ENCODE measurements at regions not wholly inside any gene's neighbourhood (a gene's known extent, or its start where the extent isn't known, plus 50 kb on each side); places are given as distances from the start of the nearest gene placed in this dataset.
A peak's percentile ranks its signal among the peaks of the same experiment; 100 is the strongest.
"Not testable (repeated sequence)": the region's sequence is repeated elsewhere in the genome, so short reads cannot be mapped to it uniquely, and the experiment has no call there.

DNA sequence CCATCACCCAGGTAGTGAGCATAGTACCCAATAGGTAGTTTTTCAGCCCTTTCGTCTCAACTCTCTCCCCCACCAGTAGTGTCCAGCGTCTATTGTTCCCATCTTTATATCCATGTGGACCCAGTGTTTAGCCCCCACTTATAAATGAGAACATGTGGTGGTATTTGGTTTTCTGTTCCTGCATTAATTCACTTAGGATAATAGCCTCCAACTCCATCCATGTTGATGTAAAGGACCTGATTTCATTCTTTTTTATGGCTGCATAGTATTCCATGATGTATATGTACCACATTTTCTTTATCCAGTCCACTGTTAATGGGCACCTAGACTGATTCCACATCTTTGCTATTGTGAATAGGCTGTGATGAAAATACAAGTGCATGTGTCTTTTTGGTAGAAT lies 51.3 kb downstream of the NACA2 start:
- peaks cover 0 to 18% of the 10 kb centered on the region in 2 donors for H3K9me3 ChIP-seq
- H3K27ac ChIP-seq; H3K36me3 ChIP-seq; H3K27me3 ChIP-seq; H3K4me1 ChIP-seq; H3K4me3 ChIP-seq; intact Hi-C loops (cut with DNase I; ENCODE audit: low total_unique reads); DNase-seq (ENCODE audit: low spot score in 2 of 2): not testable (repeated sequence)

DNA sequence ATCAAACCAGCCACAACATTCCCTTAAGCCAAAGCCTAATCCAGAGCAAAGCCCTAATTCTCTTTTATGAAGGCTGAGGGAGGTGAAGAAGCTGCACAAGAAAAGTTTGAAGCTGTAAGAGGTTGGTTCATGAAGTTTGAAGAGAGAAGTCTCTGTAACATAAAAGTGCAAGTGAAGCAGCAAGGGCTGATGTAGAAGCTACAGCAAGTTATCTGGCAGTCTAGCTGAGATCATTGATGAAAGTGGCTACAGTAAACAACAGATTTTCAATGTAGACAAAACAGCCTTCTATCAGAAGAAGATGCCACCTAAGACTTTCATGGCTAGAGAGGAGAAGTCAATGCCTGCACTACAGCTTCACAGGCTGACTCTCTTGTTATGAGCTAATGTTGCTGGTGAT lies 52.5 kb downstream of the NACA2 start:
- no peak for DNase-seq (ENCODE audit: low spot score in 2 of 2)
- intact Hi-C loops (cut with DNase I; ENCODE audit: low total_unique reads), result no loop called here
- Histone ChIP-seq H3K4me3 (no peak overlapping the region), H3K4me1 (no peaks in the 10 kb centered on the region), H3K9me3 (peaks cover 0 to 18% of the 10 kb centered on the region in 2 donors), H3K36me3 (no peaks in the 10 kb centered on the region), H3K27me3 (no peaks in the 10 kb centered on the region), H3K27ac (no peak overlapping the region)
- TF ChIP-seq, protein P1, sequence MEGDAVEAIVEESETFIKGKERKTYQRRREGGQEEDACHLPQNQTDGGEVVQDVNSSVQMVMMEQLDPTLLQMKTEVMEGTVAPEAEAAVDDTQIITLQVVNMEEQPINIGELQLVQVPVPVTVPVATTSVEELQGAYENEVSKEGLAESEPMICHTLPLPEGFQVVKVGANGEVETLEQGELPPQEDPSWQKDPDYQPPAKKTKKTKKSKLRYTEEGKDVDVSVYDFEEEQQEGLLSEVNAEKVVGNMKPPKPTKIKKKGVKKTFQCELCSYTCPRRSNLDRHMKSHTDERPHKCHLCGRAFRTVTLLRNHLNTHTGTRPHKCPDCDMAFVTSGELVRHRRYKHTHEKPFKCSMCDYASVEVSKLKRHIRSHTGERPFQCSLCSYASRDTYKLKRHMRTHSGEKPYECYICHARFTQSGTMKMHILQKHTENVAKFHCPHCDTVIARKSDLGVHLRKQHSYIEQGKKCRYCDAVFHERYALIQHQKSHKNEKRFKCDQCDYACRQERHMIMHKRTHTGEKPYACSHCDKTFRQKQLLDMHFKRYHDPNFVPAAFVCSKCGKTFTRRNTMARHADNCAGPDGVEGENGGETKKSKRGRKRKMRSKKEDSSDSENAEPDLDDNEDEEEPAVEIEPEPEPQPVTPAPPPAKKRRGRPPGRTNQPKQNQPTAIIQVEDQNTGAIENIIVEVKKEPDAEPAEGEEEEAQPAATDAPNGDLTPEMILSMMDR (IDR thresholded peaks at IDR 0.05), result no peak
- TF ChIP-seq POLR2A (IDR thresholded peaks at IDR 0.05) (no peak), POLR2AphosphoS5 (IDR thresholded peaks at IDR 0.05) (no peak)

DNA sequence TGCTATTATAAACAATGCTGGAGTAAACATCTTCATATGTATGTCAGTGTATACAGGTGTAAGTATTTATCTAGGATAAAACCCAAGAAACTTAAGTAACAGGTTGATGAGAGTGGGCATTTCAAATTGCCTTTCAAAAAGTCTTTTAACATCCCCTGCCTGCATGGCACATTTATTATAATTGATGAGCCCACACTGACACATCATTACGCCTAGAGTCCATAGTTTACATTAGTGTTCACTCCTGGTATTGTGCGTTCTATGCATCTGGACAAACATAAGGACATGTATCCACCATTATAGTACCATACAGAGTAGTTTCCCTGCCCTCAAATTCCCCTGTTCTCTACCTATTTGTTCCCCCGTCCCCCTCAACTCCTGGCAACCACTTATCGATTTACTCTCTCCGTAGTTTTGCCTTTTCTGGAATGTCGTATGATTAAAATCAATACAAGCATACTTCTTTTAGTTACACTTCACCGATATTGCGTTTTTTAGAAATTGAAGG lies 53.7 kb downstream of the NACA2 start:
- Histone ChIP-seq H3K4me1 (no peaks in the 10 kb centered on the region), H3K27me3 (no peaks in the 10 kb centered on the region), H3K9me3 (peaks cover 0 to 18% of the 10 kb centered on the region in 2 donors), H3K36me3 (no peaks in the 10 kb centered on the region), H3K27ac (no peak overlapping the region), H3K4me3 (no peak overlapping the region)
- no peak for TF ChIP-seq POLR2A (IDR thresholded peaks at IDR 0.05)
- no peak for TF ChIP-seq POLR2AphosphoS5 (IDR thresholded peaks at IDR 0.05)
- TF ChIP-seq, protein P1 (IDR thresholded peaks at IDR 0.05), result no peak
- no peak for DNase-seq (ENCODE audit: low spot score in 2 of 2)
- intact Hi-C loops (cut with DNase I; ENCODE audit: low total_unique reads), result no loop called here

DNA sequence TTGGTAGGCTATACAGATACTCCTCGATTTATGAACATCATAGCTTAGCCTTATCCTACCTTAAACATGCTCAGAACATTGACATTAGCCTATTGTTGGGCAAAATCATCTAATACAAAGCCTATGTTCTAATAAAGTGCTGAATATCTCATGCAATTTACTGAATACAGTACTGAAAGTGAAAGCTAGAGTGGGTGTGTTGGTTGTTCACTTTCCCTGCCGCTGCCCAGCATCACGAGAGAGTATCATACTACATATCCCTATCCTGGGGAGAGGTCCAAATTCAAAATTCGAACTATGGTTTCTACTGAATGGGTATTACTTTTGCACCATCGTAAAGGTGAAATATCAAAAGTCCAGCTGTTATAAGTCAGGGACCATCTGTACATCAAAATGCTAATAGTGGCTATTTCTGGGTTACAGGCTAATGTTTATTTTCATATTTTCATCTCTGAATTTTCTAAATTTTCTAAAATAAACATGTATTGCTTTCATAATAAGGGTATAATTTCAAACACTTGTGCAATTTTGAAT lies 54.5 kb downstream of the NACA2 start:
- Histone ChIP-seq H3K4me1 (no peaks in the 10 kb centered on the region), H3K27ac (no peak overlapping the region), H3K27me3 (no peaks in the 10 kb centered on the region), H3K36me3 (no peaks in the 10 kb centered on the region), H3K4me3 (peak overlapping the region in 1 of 3 donors; percentile 28), H3K9me3 (peaks cover 0 to 10% of the 10 kb centered on the region in 2 donors)
- intact Hi-C loops (cut with DNase I; ENCODE audit: low total_unique reads), result no loop called here
- TF ChIP-seq POLR2A (IDR thresholded peaks at IDR 0.05) (no peak), POLR2AphosphoS5 (IDR thresholded peaks at IDR 0.05) (no peak)
- TF ChIP-seq, protein P1 (IDR thresholded peaks at IDR 0.05), result no peak
- no peak for DNase-seq (ENCODE audit: low spot score in 2 of 2)

All from breast epithelium (tissue), 4 donors.